Stimulated activated naive CD4-positive, alpha-beta T cell (primary cell): ENCODE measurements at regions not wholly inside any gene's neighbourhood (a gene's known extent, or its start where the extent isn't known, plus 50 kb on each side); places are given as distances from the start of the nearest gene placed in this dataset.

Source experiments
- DNase-seq, 6 experiments: peaks; one replicate each; lab custom pipeline; 2025; lab: John Stamatoyannopoulos, UW

DNA sequence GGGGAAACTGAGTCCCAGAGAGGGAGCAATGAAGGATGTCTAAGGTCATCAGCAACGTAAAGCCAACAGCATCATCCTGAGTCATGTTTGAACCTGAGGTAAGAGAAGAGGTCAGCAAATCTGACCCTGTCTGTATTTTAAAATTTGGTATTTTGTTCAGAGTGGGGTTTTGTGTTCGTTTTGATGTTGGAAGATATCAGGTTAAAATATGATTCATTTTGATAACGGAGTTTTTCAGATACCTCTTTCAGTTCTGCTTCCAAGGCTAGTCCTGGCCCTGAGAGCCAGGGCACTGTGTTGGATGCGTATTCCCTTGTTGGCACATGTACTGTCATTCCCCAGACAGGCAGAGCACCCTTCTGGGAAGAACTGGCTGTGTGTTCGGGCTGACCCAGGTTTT lies 291.0 kb downstream of the NSG2 start:
- DNase-seq = no peak

DNA sequence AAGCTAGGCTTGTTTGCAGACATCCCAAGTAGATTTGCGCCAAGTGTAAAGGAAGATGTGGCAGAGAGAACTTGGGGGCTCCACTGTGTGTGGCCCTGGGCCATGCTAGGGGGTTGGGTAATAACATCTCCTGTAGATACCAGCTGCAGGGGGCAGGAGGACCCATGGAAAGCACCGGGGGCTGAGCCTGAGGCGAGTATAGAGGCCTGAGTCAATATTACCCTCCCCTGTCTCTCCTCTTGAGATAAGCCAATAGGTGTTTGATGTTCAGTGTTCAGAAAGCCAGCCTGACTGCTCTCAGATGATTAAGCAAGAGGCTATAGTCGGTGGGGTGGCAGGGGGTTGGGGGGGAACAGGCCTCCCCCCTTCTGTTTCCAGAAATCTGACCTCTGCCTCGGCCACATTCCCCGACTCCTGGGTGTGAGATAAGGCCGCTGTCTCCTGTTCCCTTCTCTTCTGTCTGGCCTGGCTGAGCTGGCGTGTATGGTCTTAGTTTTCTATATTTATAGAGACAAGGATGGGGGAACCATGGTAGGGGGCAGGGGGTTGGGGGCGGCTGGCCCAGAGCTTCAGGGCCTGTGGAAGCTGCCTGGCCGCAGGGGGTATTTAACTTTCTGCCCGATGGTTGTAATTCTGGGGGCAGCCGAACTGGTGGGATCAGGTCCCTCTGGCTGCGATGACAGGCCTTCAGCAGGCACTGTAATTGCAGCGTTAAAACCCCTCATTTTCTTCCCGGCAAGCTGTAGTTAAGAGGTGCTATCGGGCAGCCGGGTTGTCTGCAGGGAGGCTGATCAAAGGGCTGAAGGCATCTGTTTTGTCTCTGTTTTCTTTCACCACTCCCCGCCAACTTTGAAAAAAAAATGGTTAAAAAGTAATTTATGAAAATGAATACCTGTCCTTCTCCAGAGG lies 292.0 kb downstream of the NSG2 start:
- DNase-seq = no peak

DNA sequence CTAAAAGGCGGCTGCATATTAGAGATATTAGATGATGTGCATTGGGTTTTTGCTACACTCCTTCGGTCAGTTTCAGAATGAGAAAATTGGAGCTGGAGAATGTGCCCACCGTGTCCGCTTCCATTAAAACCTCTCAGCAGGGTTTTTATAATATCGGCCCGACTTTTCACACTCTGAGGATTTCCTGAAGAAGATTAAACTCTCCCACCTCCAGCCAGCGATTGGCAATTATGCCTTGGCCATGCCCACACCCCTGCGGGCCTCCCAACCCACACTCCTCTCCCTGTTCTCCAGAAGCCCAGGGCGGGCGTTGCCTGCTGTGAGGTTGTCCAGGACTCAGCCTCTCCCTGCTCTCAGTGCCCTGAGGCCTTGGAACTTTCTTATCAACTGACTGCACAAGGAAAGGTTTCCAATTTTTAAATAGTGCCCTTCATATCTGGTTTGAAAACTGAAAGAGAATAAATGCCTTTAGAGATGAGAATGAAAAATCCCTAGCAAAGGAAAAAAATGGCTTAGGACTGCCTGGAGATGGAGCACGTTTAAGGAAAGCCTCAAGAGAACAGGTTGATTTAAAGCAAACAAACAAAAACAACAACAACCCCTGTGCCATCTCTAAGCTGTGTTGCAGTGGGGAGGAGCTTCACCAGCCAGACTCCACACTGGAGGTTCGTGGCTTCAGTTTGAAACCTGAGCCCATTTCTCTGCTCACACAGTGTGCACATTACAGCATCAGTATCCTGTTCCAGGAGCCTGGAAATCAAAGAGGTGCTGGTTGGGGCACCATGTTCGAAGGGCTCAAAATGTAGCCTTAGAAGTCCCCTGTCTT lies 292.9 kb downstream of the NSG2 start:
- no peak for DNase-seq

DNA sequence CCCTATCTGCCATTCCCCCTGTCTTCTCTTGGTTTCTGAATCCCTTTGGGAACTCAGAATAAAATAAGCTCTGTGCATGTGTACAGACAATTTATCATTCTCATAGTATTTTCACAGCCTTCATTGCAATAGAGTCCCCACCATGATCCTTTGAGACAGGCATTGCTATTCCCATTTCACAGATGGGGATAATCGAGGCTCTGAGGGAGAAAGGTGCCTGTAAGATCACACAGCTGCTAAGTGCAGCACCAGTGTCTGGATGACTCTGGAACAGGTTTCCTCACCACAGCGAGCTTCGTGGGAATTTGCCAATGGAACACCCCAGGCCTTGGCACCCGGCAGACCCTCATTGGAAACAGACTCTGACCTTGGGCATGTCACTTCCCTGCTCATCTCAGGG lies 293.6 kb downstream of the NSG2 start:
- no peak for DNase-seq

DNA sequence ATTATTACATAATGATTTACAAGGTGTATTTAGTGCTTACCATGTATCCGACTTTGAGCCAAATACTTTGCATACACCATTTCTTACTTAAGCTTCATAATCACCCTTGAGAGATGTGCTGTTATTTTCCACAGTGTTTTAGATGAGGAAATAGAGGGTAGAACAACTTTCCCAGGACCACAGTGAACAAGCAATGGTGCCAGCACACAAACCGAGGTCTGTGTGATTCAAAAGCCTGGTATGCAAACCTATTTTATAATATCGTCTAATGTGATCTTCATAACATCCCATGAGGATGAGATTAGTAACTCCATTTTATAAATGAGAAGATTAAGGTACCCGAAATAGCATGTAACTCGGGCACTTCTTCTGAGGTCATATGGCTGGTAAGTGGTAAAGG lies 294.7 kb downstream of the NSG2 start:
- DNase-seq = no peak

DNA sequence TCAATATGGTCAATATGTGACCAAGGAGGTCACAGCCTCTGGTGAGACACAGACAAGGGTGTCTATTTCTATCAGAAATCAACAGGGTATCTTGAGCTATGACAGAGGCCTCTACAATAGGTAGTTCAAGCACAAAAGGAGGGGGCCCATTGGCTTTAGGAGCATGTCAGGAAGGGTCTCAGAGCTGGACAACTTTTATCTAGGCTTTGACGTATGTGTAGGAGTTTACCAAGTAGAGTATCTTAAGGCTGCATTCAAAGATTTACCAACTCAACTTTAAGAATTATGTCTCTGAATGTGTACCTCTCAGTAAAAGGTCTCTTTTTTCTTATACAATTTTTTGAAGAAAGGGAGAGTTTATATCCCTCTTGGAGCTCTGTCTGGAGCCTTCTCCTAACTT lies 297.2 kb downstream of the NSG2 start:
- no peak for DNase-seq

DNA sequence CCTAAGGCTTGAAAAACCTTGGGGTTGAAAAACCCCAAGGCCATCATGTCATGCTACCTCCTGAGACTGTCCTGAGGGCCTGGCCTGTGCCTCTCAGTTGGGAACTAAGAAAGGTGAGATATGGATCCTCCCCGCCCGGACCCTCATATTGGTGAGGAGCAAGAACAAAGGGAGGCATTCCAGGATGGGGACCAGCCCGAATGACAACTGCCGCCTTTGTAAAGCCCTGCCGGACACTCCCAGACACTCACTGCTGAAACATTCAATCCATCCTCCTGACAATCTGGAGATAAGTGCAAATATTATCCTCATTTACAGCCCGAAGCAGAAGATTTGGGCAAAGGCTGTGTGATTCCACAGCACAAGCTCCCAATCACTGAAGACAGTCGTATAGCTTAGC lies 298.3 kb downstream of the NSG2 start:
- no peak for DNase-seq

DNA sequence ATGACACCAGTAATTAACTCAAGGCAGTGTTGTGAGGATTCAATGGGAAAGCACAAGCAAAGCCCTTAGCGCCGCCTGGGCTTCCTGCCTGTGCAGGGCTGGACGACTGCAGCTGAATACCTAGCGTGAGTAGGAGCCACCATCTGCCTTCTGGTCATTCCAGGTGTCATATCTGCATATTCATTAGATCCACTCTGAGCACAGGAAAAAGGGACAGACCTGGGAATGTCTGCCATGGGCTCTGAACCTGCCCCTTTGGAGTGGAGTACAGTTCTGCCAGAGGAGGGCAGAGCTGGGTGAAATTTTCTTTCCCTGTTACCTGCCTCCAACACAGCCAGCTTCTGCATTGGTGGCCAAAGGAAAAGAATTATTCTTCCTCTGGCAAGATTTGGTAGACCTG lies 298.8 kb downstream of the NSG2 start:
- no peak for DNase-seq

DNA sequence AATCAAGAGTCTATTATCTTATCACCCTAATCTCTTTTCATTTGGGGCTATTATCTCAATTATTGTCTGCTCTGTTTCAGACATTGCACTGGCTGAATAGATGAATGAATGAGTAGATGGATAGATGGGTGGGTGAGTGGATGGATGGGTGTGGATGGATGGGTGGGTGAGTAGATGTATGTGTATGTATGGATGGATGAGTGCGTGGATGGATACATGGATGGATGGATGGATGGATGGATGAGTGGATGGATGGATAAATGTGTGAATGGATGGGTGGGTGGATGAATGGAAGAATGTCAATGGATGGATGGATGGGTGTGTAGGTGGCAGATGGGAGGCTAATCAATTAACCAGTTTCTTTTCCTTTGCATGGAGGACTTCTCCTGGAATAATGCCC lies 301.7 kb downstream of the NSG2 start:
- DNase-seq = no peak

DNA sequence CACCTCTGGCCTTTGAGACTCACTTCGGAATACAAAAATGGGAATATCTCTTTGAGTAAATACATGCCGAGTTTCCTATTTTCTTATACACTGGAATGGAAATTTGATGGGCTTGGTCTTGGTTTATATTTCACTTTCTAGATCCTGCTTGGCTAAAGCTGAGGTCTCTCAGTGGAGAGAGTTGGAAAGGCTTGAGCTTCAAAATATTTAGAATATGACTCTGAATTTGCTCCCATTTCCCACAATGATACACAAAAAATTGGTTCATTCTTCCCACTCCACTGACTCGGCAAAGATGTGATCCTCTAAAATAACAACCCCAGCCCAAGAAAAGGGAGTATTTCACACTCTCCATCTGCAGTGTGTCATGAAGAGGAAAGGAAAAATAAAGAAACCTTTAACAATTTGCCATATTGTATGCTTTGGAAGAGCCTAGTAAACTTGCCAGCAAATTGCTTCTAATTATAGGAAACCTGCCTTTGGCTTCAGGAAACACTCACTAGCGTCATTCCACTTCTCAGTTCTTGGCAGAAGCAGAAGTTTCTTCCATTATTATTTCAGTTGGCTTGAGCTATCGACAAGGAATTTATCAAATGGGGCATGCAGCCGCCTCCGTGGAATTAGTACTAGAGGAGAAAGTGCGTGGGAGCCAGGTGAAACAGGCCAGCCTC lies 302.9 kb downstream of the NSG2 start:
- DNase-seq = no peak

DNA sequence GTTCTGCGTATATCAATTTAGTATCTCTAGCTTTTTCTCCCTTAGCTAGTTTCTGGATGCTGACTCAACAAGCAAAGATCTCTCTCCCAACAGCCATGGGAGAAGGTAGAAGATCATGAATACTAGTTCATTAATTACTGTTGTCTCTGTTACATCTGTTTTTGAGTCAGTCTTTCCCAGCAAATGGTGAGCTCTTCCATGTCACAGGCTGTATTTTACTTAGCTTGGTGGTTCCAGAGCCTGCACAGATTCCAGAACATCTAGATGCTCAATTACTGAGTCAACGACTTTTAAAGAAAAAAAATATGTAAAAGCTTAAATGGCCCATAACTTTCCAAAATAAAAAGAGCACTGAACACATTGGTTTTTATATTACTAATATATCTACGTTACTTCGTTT lies 307.2 kb downstream of the NSG2 start:
- no peak for DNase-seq

DNA sequence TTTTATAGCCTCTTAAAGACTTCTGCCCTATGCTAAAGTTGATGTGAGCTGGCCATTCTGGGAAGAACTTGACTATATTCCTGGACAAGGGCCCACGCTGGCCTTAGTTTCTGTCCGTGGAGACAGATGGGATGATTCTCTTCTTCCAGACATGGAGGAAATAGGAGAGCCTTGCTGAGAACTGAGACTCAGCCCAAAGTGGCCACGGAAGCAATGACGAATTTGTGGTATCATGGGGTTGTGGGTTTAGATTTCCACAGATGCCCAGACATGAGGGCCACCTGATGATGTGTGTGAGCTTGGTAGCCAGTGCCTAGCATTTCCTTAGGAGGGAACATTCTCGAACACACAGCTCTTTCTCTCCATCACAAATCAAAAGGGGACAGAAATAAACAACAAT lies 309.1 kb downstream of the NSG2 start:
- no peak for DNase-seq

DNA sequence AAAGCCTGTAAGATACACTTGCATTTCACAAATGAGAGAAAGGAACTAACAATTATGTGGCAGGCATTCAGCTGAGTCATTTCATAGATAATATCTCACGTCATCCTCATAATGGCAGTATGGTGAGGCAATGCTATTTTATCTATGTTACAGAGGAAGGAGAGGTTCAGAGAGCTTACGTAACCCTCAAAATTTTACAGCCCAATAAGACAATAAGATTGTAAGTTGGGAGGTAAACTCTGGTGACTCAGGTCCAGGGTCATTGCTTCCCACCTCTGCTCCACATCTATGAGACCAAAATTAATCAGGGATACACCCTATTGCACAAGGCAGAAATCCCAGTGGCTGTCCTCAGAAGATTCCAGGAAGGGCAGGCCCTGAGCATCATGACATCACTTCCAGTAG lies 309.7 kb downstream of the NSG2 start:
- DNase-seq = no peak

DNA sequence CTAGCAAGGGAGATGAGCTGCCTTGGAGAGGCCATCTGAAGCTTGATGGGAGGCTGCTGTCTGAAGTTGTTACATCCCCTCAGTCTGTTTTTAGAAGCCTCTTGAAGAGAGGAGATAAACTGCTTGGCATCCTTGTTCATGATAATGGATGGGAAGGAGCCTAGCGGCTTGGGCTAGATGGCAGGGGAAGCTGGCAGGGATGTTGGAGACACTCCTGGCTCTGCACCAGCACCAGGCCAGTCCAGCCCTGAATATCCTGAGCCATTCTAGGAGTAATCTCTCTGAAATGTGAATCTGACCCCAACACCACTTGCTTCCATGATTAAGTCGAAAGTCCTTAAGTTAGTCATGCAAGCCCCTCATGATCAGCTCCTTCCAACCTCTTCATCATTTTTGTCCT lies 310.5 kb downstream of the NSG2 start:
- no peak for DNase-seq

DNA sequence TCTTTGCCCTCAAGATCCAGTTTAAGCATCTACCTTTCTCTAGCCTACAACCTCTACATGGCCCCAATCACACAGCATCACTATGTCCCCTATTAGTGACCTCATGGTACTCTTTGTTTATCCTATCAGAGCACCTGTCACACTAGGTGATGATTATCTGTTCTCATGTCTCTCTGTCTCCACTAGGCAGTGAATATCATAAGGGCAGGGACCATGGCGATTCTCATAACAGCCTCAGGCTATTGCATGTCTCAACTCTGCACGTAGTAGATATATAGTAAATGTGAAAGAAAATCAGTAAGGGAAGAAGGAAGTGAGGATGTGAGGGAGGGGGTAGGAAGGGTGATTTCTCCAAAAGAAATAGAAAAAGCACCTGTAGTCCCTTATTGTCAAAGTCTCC lies 311.0 kb downstream of the NSG2 start:
- no peak for DNase-seq

DNA sequence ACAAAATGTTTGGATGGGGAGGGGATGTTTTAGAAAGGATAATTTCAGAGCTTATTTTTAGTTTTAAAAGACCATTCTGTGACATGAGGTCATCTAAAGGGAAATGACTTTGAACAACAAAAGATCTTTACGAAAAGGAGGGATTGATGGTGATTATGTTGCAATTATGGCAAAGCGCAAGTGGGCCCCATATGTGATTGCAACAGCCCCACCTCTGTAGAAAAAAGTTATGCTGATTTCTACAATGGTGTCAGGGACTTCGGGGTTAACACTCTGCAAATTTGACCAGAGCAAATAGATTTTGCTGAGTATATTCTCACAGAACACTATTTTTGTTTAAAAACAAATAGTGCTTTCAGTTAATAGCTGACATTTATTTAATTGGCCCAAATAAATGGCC lies 312.8 kb downstream of the NSG2 start:
- no peak for DNase-seq

DNA sequence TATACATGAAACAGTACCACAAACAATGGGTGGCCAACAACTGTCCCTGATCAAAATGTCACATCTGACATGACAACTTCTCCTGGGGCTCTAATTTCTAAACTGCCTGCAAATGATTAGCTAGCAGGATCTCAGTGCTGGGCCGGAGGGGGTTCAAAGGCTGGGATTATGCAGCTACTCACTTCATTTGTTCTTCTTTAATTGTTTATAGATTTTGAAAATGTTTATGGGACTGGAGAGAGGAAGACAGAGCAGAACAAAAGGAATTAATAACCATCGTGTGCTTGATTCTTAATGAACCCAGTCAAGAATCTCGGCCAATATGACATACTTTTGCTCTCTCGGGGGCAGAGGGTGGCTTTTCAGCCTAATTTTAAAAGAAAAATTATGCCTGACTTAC lies 313.6 kb downstream of the NSG2 start:
- DNase-seq = no peak

DNA sequence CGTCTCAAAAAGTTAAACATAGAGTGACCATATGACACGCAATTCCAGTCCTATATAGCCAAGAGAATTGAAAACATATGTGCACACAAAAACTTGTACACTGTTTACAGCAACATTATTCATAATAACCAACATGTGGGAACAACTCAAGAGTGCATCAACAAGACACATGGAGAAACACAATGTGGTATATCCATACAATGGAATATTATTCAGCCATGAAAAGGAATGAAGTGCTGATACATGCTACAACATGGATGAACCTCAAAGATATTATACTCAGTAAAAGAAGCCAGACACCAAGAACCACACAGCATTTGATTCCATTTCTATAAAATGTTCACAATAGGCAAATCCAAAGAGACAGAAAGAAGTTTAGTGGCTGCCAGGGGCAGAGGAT lies 317.0 kb downstream of the NSG2 start:
- no peak for DNase-seq

DNA sequence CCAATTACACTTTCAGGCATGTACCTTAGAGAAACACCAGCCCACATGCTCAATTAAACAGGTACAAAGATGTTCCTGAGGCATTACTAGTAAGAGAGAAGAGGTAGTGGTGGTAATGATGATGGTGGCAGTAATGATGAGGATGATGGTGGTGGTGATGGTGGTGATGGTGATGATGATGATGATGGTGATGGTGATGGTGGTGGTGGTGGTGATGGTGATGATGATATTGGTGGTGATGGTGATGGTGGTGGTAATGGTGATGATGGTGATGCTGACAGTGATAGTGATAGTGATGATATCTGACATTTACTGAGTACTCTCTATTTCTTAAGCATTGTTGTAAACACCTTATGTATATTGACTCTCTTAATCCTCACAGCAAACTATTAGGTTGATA lies 318.4 kb downstream of the NSG2 start:
- DNase-seq = no peak

DNA sequence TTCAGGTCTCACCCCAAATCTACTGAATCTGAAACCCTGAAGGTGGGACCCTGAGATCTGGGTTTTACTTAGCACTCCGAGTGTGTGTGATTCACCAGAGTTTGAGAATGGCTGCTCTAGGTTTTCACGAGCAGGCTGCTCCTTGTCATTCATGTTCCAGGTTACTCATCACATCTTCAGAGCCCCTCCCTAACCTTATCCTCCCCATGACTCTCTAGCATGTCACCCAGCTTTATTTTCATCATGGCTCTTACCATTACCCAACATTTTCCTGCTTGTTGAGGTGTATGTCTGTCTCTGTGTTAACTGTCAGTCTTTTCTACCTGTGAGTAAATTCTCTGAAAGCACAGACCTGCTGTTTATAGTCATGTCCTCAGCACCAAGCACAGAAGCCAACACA lies 319.2 kb downstream of the NSG2 start:
- no peak for DNase-seq

DNA sequence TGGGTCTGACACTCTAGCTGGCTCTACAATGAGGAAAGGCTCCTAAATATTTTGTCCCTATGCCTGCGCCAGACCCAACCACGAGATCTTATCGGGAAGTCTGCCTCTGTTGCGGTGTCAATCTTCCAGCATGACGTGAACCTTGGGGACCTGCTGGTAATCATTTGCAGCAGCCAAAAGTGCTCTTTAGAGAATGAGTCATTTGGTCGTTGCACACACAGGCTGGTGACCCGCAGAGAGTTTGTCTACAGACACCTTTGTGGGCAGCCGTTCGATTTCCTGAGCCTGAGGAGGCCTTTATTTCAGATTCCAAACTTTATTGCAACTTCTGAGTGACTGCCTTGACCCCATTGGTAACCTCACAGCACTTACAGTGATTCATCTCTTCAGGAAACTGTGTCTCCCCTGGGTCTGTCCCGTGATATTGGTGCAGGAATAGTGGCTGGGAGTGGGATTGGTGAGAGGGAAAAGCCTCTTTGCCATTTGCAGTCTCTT lies 326.1 kb downstream of the NSG2 start:
- DNase-seq = no peak

DNA sequence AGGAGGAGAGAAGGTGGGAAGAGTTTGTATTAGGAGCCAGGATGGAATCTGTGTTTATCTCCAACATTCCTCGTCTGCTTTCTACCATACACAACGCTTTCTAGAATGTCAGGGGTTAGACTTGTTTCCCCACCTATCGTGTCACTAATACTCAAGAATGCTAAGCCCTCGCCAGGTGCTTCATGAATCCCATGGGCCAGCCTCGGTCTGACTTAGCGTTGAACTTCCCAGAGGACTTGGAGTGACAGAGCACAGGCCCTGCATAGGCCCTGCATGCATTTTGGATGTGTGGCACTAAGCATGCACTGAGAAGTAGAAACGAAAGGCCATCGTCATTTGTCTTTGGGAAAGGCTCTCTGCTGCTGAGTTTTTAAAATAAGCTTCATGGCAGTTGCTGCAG lies 328.7 kb downstream of the NSG2 start:
- no peak for DNase-seq

DNA sequence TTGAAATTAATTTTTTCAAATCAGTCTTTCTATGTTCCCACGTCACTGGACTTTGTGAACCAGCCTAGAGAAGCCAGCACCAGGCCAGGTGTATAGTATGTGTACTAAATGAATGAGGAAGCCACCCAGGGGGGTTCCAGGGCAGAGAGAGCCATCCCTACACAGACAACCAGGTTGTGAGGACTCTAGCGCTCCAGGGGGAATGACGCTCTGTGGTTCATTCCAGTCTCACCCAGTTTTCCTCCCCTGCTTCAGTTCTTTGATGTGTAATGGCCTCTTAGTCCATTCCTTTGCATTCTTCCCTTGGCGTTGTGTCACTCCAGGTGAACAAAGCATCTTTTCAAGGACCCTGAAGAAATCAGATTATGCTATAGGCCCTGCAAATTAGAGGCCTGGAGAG lies 330.6 kb downstream of the NSG2 start:
- no peak for DNase-seq
